ENCODE measurements at regions not wholly inside any gene's neighbourhood (a gene's known extent, or its start where the extent isn't known, plus 50 kb on each side); places are given as distances from the start of the nearest gene placed in this dataset.

GRCh38 chr12:93151079-93151762 lies 222.1 kb upstream of the EEA1 start:
- no peak overlapping the region for H3K4me3 ChIP-seq (ENCODE audit: low read length)
- H3K9ac ChIP-seq (ENCODE audit: low read length): no peak overlapping the region
- H4K20me1 ChIP-seq (ENCODE audit: low read length): no peaks in the 10 kb centered on the region
- H3K9me3 ChIP-seq (ENCODE audit: low read length): no peaks in the 10 kb centered on the region
- H3K4me1 ChIP-seq (ENCODE audit: insufficient read depth, low read length): peaks cover 8% of the 10 kb centered on the region
- no TSS peak for BruUV-seq (replicated peaks)
- intact Hi-C loops (cut with micrococcal nuclease): no loop called here
- H3K27ac ChIP-seq (ENCODE audit: low read length): no peak overlapping the region
- H2AFZ ChIP-seq (ENCODE audit: low read length): no peak overlapping the region
- no peak for TF ChIP-seq EZH2phosphoT487 (IDR thresholded peaks at IDR 0.05; ENCODE audit: borderline replicate concordance, low read length)
- TF ChIP-seq, protein P1, sequence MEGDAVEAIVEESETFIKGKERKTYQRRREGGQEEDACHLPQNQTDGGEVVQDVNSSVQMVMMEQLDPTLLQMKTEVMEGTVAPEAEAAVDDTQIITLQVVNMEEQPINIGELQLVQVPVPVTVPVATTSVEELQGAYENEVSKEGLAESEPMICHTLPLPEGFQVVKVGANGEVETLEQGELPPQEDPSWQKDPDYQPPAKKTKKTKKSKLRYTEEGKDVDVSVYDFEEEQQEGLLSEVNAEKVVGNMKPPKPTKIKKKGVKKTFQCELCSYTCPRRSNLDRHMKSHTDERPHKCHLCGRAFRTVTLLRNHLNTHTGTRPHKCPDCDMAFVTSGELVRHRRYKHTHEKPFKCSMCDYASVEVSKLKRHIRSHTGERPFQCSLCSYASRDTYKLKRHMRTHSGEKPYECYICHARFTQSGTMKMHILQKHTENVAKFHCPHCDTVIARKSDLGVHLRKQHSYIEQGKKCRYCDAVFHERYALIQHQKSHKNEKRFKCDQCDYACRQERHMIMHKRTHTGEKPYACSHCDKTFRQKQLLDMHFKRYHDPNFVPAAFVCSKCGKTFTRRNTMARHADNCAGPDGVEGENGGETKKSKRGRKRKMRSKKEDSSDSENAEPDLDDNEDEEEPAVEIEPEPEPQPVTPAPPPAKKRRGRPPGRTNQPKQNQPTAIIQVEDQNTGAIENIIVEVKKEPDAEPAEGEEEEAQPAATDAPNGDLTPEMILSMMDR (conservative IDR thresholded peaks at IDR 0.05; ENCODE audit: low read depth, low read length): no peak
- TF ChIP-seq EZH2 (IDR thresholded peaks at IDR 0.05; ENCODE audit: low read length, unreplicated experiment): no peak
- H3K4me2 ChIP-seq (ENCODE audit: low read length): no peak overlapping the region
- ChIA-PET POLR2A (ENCODE audit: unreplicated experiment) (no interaction called here), CTCF (no interaction called here)
- H3F3A ChIP-seq (ENCODE audit: low read length, unreplicated experiment): no peaks in the 10 kb centered on the region
- H3K36me3 ChIP-seq (ENCODE audit: low read depth, low read length): no peaks in the 10 kb centered on the region
- H3K9me2 ChIP-seq (replicated peaks; ENCODE audit: low read length): no peaks in the 10 kb centered on the region
- no peak for ATAC-seq
- no peaks in the 10 kb centered on the region for H3K27me3 ChIP-seq (ENCODE audit: low read length)
- no peaks in the 10 kb centered on the region for H3K79me2 ChIP-seq (ENCODE audit: low read length)
- DNase-seq: no peak

DNA sequence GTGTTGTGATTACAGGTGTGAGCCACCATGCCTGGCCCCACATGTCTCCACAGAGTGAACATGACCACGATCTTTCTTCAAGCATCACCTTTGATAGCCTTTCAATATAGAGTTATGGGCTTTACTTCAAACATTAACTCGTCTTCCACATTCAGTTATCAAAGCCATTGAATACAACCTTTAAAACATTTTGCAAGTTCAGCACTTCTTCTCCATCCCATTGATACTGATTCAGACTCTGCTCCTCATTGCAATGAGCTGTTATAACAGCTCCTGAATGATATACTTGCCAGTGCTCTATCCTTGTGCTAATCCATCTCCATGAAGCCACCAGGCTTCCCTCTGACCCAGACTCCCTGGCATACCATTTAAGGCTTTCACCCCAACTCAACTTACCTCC lies 223.5 kb upstream of the EEA1 start:
- no peak overlapping the region for H3K4me2 ChIP-seq (ENCODE audit: low read length)
- POLR2A ChIA-PET (ENCODE audit: unreplicated experiment): no interaction called here
- H3F3A ChIP-seq (ENCODE audit: low read length, unreplicated experiment): no peaks in the 10 kb centered on the region
- ATAC-seq (no peak), DNase-seq (no peak)
- no peaks in the 10 kb centered on the region for H3K27me3 ChIP-seq (ENCODE audit: low read length)
- no TSS peak for BruUV-seq (replicated peaks)
- H3K9me3 ChIP-seq (ENCODE audit: low read length): no peaks in the 10 kb centered on the region
- TF ChIP-seq, protein P1 (conservative IDR thresholded peaks at IDR 0.05; ENCODE audit: low read depth, low read length): no peak
- no peak for TF ChIP-seq EZH2 (IDR thresholded peaks at IDR 0.05; ENCODE audit: low read length, unreplicated experiment)
- intact Hi-C loops (cut with micrococcal nuclease): no loop called here
- H3K4me3 ChIP-seq (ENCODE audit: low read length): no peak overlapping the region
- H3K79me2 ChIP-seq (ENCODE audit: low read length): no peaks in the 10 kb centered on the region
- no peak overlapping the region for H3K9ac ChIP-seq (ENCODE audit: low read length)
- H3K36me3 ChIP-seq (ENCODE audit: low read depth, low read length): no peaks in the 10 kb centered on the region
- H3K27ac ChIP-seq (ENCODE audit: low read length): no peak overlapping the region
- H2AFZ ChIP-seq (ENCODE audit: low read length): no peak overlapping the region
- CTCF ChIA-PET: no interaction called here
- H4K20me1 ChIP-seq (ENCODE audit: low read length): no peaks in the 10 kb centered on the region
- H3K4me1 ChIP-seq (ENCODE audit: insufficient read depth, low read length): peaks cover 5% of the 10 kb centered on the region; the same call in 1 of the 2 replicates
- H3K9me2 ChIP-seq (replicated peaks; ENCODE audit: low read length): no peaks in the 10 kb centered on the region

DNA sequence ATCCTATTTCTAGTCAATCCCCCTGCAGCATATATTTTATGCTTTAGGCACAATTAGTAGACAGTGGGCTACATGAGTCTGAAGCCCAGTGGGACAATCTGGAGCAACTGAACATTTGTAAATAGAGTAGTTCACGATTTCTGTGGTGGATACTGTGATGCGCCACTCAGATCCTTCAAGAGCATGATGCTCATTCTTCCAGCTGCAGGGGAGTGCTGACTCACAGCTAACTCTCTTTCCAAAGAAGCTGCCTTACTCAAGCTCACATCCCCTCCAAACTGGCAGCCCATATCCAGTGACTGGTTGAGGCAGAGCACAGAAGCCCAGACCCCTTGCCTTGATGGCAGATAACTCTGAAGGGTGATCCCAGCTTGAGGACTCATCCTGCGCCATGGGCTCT lies 224.2 kb upstream of the EEA1 start:
- ChIA-PET CTCF (no interaction called here), POLR2A (ENCODE audit: unreplicated experiment) (no interaction called here)
- H3K4me1 ChIP-seq (ENCODE audit: insufficient read depth, low read length): peaks cover 5% of the 10 kb centered on the region; the same call in 1 of the 2 replicates
- intact Hi-C loops (cut with micrococcal nuclease): no loop called here
- no peaks in the 10 kb centered on the region for H3K9me2 ChIP-seq (replicated peaks; ENCODE audit: low read length)
- H3K79me2 ChIP-seq (ENCODE audit: low read length): no peaks in the 10 kb centered on the region
- ATAC-seq (no peak; the same call in 1 of the 2 replicates), DNase-seq (peak; percentile 8)
- H3K9me3 ChIP-seq (ENCODE audit: low read length): no peaks in the 10 kb centered on the region
- H4K20me1 ChIP-seq (ENCODE audit: low read length): no peaks in the 10 kb centered on the region
- H3K4me2 ChIP-seq (ENCODE audit: low read length): no peak overlapping the region
- H3F3A ChIP-seq (ENCODE audit: low read length, unreplicated experiment): no peaks in the 10 kb centered on the region
- TF ChIP-seq, protein P1 (conservative IDR thresholded peaks at IDR 0.05; ENCODE audit: low read depth, low read length): no peak
- no peak for TF ChIP-seq EZH2 (IDR thresholded peaks at IDR 0.05; ENCODE audit: low read length, unreplicated experiment)
- TF ChIP-seq EZH2phosphoT487 (IDR thresholded peaks at IDR 0.05; ENCODE audit: borderline replicate concordance, low read length): no peak
- no peak overlapping the region for H3K4me3 ChIP-seq (ENCODE audit: low read length)
- H3K27me3 ChIP-seq (ENCODE audit: low read length): no peaks in the 10 kb centered on the region
- no peak overlapping the region for H2AFZ ChIP-seq (ENCODE audit: low read length)
- no peaks in the 10 kb centered on the region for H3K36me3 ChIP-seq (ENCODE audit: low read depth, low read length)
- BruUV-seq (replicated peaks): no TSS peak
- no peak overlapping the region for H3K9ac ChIP-seq (ENCODE audit: low read length)
- no peak overlapping the region for H3K27ac ChIP-seq (ENCODE audit: low read length)

All from PC-3 (cell line).